ENCODE measurements at regions not wholly inside any gene's neighbourhood (a gene's known extent, or its start where the extent isn't known, plus 50 kb on each side); places are given as distances from the start of the nearest gene placed in this dataset.

GRCh38 chr5:26486631-26487030, 551.8 kb downstream of the CDH9 start:
- Histone ChIP-seq H3K4me2 (ENCODE audit: low read depth, low read length) (no peak overlapping the region), H4K20me1 (ENCODE audit: insufficient read depth, low read length) (no peaks in the 10 kb centered on the region), H2BK5ac (ENCODE audit: low read depth, low read length, poor library complexity, severe bottlenecking) (no peak overlapping the region), H3K9me3 (ENCODE audit: control insufficient read depth, insufficient read depth, low read length) (peaks cover 13% of the 10 kb centered on the region), H3K14ac (replicated peaks; ENCODE audit: low read depth, low read length) (no peak overlapping the region), H2AK9ac (replicated peaks; ENCODE audit: low read depth, low read length, poor library complexity) (no peak overlapping the region), H3K4me3 (ENCODE audit: insufficient read depth, low read depth, low read length) (no peak overlapping the region), H3K79me1 (ENCODE audit: low read depth in 1 of 2, low read length in 2 of 2) (no peaks in the 10 kb centered on the region), H2AFZ (replicated peaks; ENCODE audit: low read length, poor library complexity) (no peak overlapping the region), H4K91ac (ENCODE audit: insufficient read depth, low read depth, low read length) (no peak overlapping the region), H3K9me1 (ENCODE audit: insufficient read depth, low read length) (no peaks in the 10 kb centered on the region), H3K18ac (ENCODE audit: low read depth, low read length) (no peak overlapping the region), H3K27me3 (ENCODE audit: control insufficient read depth, insufficient read depth, low read length) (no peaks in the 10 kb centered on the region), H4K8ac (ENCODE audit: low read depth in 2 of 2, low read length in 2 of 2) (no peak overlapping the region), H3K27ac (ENCODE audit: insufficient read depth, low read length) (no peak overlapping the region), H2AK5ac (ENCODE audit: low read depth, low read length) (no peak overlapping the region), H2BK15ac (ENCODE audit: low read depth, low read length) (no peak overlapping the region), H2BK20ac (ENCODE audit: low read depth, low read length) (no peak overlapping the region), H4K5ac (ENCODE audit: low read depth, low read length) (no peak overlapping the region), H3K36me3 (ENCODE audit: control insufficient read depth, insufficient read depth, low read length) (no peaks in the 10 kb centered on the region), H3K23ac (ENCODE audit: low read depth, low read length) (no peak overlapping the region), H3K4me1 (ENCODE audit: control insufficient read depth, insufficient read depth, low read length) (no peaks in the 10 kb centered on the region), H3K4ac (ENCODE audit: low read depth, low read length) (no peak overlapping the region), H3K56ac (ENCODE audit: extremely low read depth, insufficient read depth, low read length) (no peak overlapping the region), H2BK120ac (ENCODE audit: low read depth, low read length) (no peak overlapping the region), H3K9ac (ENCODE audit: low read depth, low read length) (no peak overlapping the region)
- POLR2A ChIA-PET (ENCODE audit: unreplicated experiment) = interaction anchor here (0.5 kb wide), 1 partner anchor 10 kb away, joined by 11 read pairs; no protein-coding TSS in a partner anchor
- in situ Hi-C loops (cut with MboI; ENCODE audit: low sequenced_read_pairs) = no loop called here
- DNase-seq (no peak), ATAC-seq (ENCODE audit: low read depth) (no peak)
- intact Hi-C loops (cut with micrococcal nuclease) = no loop called here
- no CpG with 5 or more reads among the region's 3 CpGs for WGBS, 2 experiments (ENCODE audit: extremely low coverage in 2 of 2, insufficient read length in 1 of 2)
- CTCF ChIA-PET = no interaction called here
- no TSS peak for BruUV-seq (replicated peaks)
- TF ChIP-seq, protein P1, sequence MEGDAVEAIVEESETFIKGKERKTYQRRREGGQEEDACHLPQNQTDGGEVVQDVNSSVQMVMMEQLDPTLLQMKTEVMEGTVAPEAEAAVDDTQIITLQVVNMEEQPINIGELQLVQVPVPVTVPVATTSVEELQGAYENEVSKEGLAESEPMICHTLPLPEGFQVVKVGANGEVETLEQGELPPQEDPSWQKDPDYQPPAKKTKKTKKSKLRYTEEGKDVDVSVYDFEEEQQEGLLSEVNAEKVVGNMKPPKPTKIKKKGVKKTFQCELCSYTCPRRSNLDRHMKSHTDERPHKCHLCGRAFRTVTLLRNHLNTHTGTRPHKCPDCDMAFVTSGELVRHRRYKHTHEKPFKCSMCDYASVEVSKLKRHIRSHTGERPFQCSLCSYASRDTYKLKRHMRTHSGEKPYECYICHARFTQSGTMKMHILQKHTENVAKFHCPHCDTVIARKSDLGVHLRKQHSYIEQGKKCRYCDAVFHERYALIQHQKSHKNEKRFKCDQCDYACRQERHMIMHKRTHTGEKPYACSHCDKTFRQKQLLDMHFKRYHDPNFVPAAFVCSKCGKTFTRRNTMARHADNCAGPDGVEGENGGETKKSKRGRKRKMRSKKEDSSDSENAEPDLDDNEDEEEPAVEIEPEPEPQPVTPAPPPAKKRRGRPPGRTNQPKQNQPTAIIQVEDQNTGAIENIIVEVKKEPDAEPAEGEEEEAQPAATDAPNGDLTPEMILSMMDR (conservative IDR thresholded peaks at IDR 0.05; ENCODE audit: low read depth, low read length) = no peak
- TF ChIP-seq MAZ (IDR thresholded peaks at IDR 0.05; ENCODE audit: borderline replicate concordance, low read depth, low read length) = no peak
- no peak for TF ChIP-seq NFE2L2 (IDR thresholded peaks at IDR 0.05; ENCODE audit: low read depth, low read length)
- TF ChIP-seq MXI1 (IDR thresholded peaks at IDR 0.05; ENCODE audit: borderline replicate concordance, low read depth, low read length) = no peak
- no peak for TF ChIP-seq ELK1 (IDR thresholded peaks at IDR 0.05; ENCODE audit: borderline replicate concordance, low read depth, low read length)
- no peak for TF ChIP-seq RCOR1 (IDR thresholded peaks at IDR 0.05; ENCODE audit: insufficient replicate concordance, low read length)
- TF ChIP-seq RAD21 (IDR thresholded peaks at IDR 0.05; ENCODE audit: low read length) = no peak
- no peak for TF ChIP-seq USF2 (IDR thresholded peaks at IDR 0.05; ENCODE audit: low read depth, low read length)
- no peak for TF ChIP-seq SMC3 (IDR thresholded peaks at IDR 0.05; ENCODE audit: low read depth, low read length)
- TF ChIP-seq CEBPB (IDR thresholded peaks at IDR 0.05; ENCODE audit: low read depth, low read length) = no peak
- TF ChIP-seq FOS (IDR thresholded peaks at IDR 0.05; ENCODE audit: low read depth, low read length) = no peak
- no peak for TF ChIP-seq MAFK (IDR thresholded peaks at IDR 0.05; ENCODE audit: low read depth, low read length)
- dilution Hi-C loops (cut with HindIII; ENCODE audit: low sequenced_read_pairs, unreplicated experiment) = no loop called here

Data from IMR-90 (cell line).